HepG2 (cell line): ENCODE measurements at regions not wholly inside any gene's neighbourhood (a gene's known extent, or its start where the extent isn't known, plus 50 kb on each side); places are given as distances from the start of the nearest gene placed in this dataset.

Source experiments
- ATAC-seq: fragments of 200-7000 bp; cut with Tn5 transposase; 3 replicates; pipeline ENCODE4 v1.9.1; 2020; ENCODE audit warnings: mild to moderate bottlenecking, moderate library complexity
- BruUV-seq: library from RNA; stranded (reverse); fragments of 400-500 nt; replicated peaks from 2 replicates; lab custom pipeline; 2021; lab: Mats Ljungman, UMichigan
- CTCF ChIA-PET: fragments of 300-600 bp; formaldehyde crosslinking; extraction: SDS; loops from one replicate; lab custom pipeline; 2021; ENCODE audit warnings: low total read pairs, inconsistent platforms, low intra/inter-chr PET ratio; lab: Yijun Ruan, JAX
- POLR2A ChIA-PET: fragments of 350-600 bp; sonication (Branson Sonifier 250); formaldehyde crosslinking; loops from one replicate; lab custom pipeline; 2020; ENCODE audit warnings: antibody characterized with exemption, inconsistent platforms; lab: Yijun Ruan, JAX
- DNase-seq: peaks from one replicate; pipeline ENCODE4 v3.0.0-alpha.2; 2015; ENCODE audit warnings: low spot score
- FAIRE-seq: peaks from 3 replicates; lab custom pipeline; 2011; peaks lifted over from hg19 to GRCh38; lab: Jason Lieb, UNC
- H2AFZ ChIP-seq: one replicate; pipeline ENCODE4 v1.6.1; 2011; ENCODE audit warnings: low read length, inconsistent platforms
- H3K27ac ChIP-seq: fragments of 300-600 bp; 3 replicates; pipeline ENCODE4 v1.8.0; 2011; ENCODE audit warnings: mixed run types, mild to moderate bottlenecking, mixed read lengths, low read length, inconsistent platforms; ENCODE audit not compliant: insufficient read depth; ENCODE audit errors: extremely low read length
- H3K27me3 ChIP-seq, 2 experiments: fragments of 200-600 bp in 1 of 2; 2 replicates in 1 of 2; 3 replicates in 1 of 2; pipeline versions ENCODE4 v1.6.0 to v1.8.0; 2011; ENCODE audit warnings: low read length in 2 of 2, mild to moderate bottlenecking in 2 of 2, moderate library complexity in 2 of 2, inconsistent platforms in 1 of 2; ENCODE audit not compliant: insufficient read depth in 2 of 2, control insufficient read depth in 1 of 2
- H3K36me3 ChIP-seq, 2 experiments: fragments of 200-600 bp in 1 of 2; replicated peaks in 1 of 2; 2 replicates in 1 of 2; 3 replicates in 1 of 2; pipeline versions ENCODE4 v1.5.1 to v1.8.0; 2011; ENCODE audit warnings: low read length in 2 of 2, inconsistent platforms in 1 of 2; ENCODE audit not compliant: insufficient read depth in 2 of 2, control insufficient read depth in 1 of 2
- H3K4me1 ChIP-seq: 2 replicates; pipeline ENCODE4 v1.5.1; 2012; ENCODE audit warnings: low read length, inconsistent platforms; ENCODE audit not compliant: insufficient read depth
- H3K4me2 ChIP-seq: 2 replicates; pipeline ENCODE4 v1.6.0; 2011; ENCODE audit warnings: low read depth, low read length, inconsistent platforms
- H3K4me3 ChIP-seq, 3 experiments: fragments of 200-600 bp in 1 of 3; sonication (generic), shearing (Covaris generic) in 1 of 3; replicated peaks in 1 of 3; 2 replicates each; pipeline ENCODE4 v1.5.1; 2011 to 2016; ENCODE audit warnings: low read length in 3 of 3, inconsistent platforms in 2 of 3, low read depth in 2 of 3, mild to moderate bottlenecking in 2 of 3, control low read depth in 1 of 3, mixed read lengths in 1 of 3; ENCODE audit not compliant: insufficient read depth in 1 of 3
- H3K79me2 ChIP-seq: one replicate; pipeline ENCODE4 v1.6.1; 2011; ENCODE audit warnings: low read length, inconsistent platforms; ENCODE audit not compliant: insufficient read depth
- H3K9ac ChIP-seq: 2 replicates; pipeline ENCODE4 v1.6.0; 2011; ENCODE audit warnings: mild to moderate bottlenecking, low read depth, low read length, inconsistent platforms; ENCODE audit not compliant: insufficient read depth
- H3K9me3 ChIP-seq: 2 replicates; pipeline ENCODE4 v1.5.1; 2012; ENCODE audit warnings: mild to moderate bottlenecking, low read length
- H4K20me1 ChIP-seq: 2 replicates; pipeline ENCODE4 v1.6.0; 2011; ENCODE audit warnings: inconsistent platforms, mild to moderate bottlenecking, low read length, moderate library complexity; ENCODE audit not compliant: insufficient read depth
- GTF3A ChIP-seq: sonication (generic); formaldehyde crosslinking; conservative IDR thresholded peaks from 2 replicates; pipeline ENCODE4 v1.4.0; 2020; ENCODE audit warnings: mild to moderate bottlenecking, missing genetic modification reagents
- NR2F6 ChIP-seq, 2 experiments: IDR thresholded peaks; 2 replicates each; pipeline ENCODE4 v1.6.1; 2016; ENCODE audit warnings: antibody characterized with exemption in 1 of 2, mild to moderate bottlenecking in 1 of 2
- NRL ChIP-seq: sonication (generic); formaldehyde crosslinking; IDR thresholded peaks from 2 replicates; pipeline ENCODE4 v1.5.0; 2020; ENCODE audit warnings: missing genetic modification reagents, mild to moderate bottlenecking, moderate library complexity, borderline replicate concordance
- PTBP1 ChIP-seq: fragments of 200-400 bp; formaldehyde crosslinking; IDR thresholded peaks from 2 replicates; pipeline ENCODE4 v1.6.1; 2018; ENCODE audit warnings: low read length, low read depth; ENCODE audit not compliant: poor library complexity, severe bottlenecking
- SRSF9 ChIP-seq: fragments of 200-400 bp; formaldehyde crosslinking; IDR thresholded peaks from 2 replicates; pipeline ENCODE4 v1.6.1; 2018; ENCODE audit warnings: borderline replicate concordance, mild to moderate bottlenecking, low read depth, low read length; ENCODE audit not compliant: insufficient read depth, poor library complexity, severe bottlenecking
- ZNF232 ChIP-seq: sonication (generic); formaldehyde crosslinking; IDR thresholded peaks from 2 replicates; pipeline ENCODE4 v1.4.0; 2020; ENCODE audit warnings: missing genetic modification reagents, borderline replicate concordance
- ZNF777 ChIP-seq: sonication (generic); formaldehyde crosslinking; IDR thresholded peaks from 2 replicates; pipeline ENCODE4 v1.4.0; 2020; ENCODE audit warnings: missing genetic modification reagents
- ZNF780A ChIP-seq: sonication (generic); formaldehyde crosslinking; IDR thresholded peaks from 2 replicates; pipeline ENCODE4 v1.8.0; 2022; ENCODE audit warnings: mild to moderate bottlenecking, missing genetic modification reagents, moderate library complexity
- WGBS: methylation state at CpG from one replicate; pipeline ENCODE4 v1.1.6; 2017; ENCODE audit warnings: low lambda C conversion rate; 5-methylcytosine and 5-hydroxymethylcytosine counted together
- in situ Hi-C: cut with HindIII; loops from 2 replicates; pipeline ENCODE4 v1.10.0; 2017; ENCODE audit warnings: low pct_unique_long_range_greater_than_20kb; ENCODE audit not compliant: extremely low pct_ligation_motif_present
- intact Hi-C: fragments of 100-400 bp; cut with micrococcal nuclease; formaldehyde crosslinking; loops from one replicate; pipeline ENCODE4 v1.10.0; 2022; ENCODE audit not compliant: unreplicated experiment
- TF ChIP-seq, protein P1 (sequence below): sonication (generic); formaldehyde crosslinking; IDR thresholded peaks from 2 replicates; pipeline ENCODE4 v1.8.0; 2022; ENCODE audit warnings: mild to moderate bottlenecking, missing genetic modification reagents; ENCODE audit not compliant: insufficient replicate concordance
- TF ChIP-seq, protein P2 (sequence below): sonication (generic); formaldehyde crosslinking; IDR thresholded peaks from 2 replicates; pipeline ENCODE4 v1.4.0; 2020; ENCODE audit warnings: missing genetic modification reagents, borderline replicate concordance
- TF ChIP-seq, protein P3 (sequence below): sonication (generic); formaldehyde crosslinking; conservative IDR thresholded peaks from 2 replicates; pipeline ENCODE4 v1.8.0; 2022; ENCODE audit warnings: low read depth, missing genetic modification reagents

GRCh38 chr9:120286530-120286929 is 293.4 kb downstream of the CDK5RAP2 start:
- Histone ChIP-seq H2AFZ (no peak overlapping the region), H3K9ac (no peak overlapping the region), H3K79me2 (no peaks in the 10 kb centered on the region), H3K4me2 (no peak overlapping the region), H3K4me3 (no peak overlapping the region), H3K36me3 (no peaks in the 10 kb centered on the region), H3K4me1 (no peaks in the 10 kb centered on the region), H3K27ac (no peak overlapping the region), H3K27me3 (no peaks in the 10 kb centered on the region), H3K9me3 (no peaks in the 10 kb centered on the region), H4K20me1 (no peaks in the 10 kb centered on the region)
- WGBS: 0% methylated on average over 1 of the region's 3 CpGs
- ATAC-seq: no peak
- TF ChIP-seq GTF3A (CRISPR knock-in tag) (no peak), NR2F6 (IDR thresholded peaks at IDR 0.05) (no peak), NR2F6 (CRISPR knock-in tag; IDR thresholded peaks at IDR 0.05) (no peak)
- TF ChIP-seq, protein P1, sequence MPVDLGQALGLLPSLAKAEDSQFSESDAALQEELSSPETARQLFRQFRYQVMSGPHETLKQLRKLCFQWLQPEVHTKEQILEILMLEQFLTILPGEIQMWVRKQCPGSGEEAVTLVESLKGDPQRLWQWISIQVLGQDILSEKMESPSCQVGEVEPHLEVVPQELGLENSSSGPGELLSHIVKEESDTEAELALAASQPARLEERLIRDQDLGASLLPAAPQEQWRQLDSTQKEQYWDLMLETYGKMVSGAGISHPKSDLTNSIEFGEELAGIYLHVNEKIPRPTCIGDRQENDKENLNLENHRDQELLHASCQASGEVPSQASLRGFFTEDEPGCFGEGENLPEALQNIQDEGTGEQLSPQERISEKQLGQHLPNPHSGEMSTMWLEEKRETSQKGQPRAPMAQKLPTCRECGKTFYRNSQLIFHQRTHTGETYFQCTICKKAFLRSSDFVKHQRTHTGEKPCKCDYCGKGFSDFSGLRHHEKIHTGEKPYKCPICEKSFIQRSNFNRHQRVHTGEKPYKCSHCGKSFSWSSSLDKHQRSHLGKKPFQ (CRISPR knock-in tag): no peak
- ChIA-PET POLR2A (no interaction called here), CTCF (no interaction called here)
- no peak for FAIRE-seq
- intact Hi-C loops (no loop called here), in situ Hi-C loops (no loop called here)
- DNase-seq: no peak
- BruUV-seq: no TSS peak

GRCh38 chr9:120284821-120285220 is 295.1 kb downstream of the CDK5RAP2 start:
- H3K4me3 ChIP-seq: no peak overlapping the region
- CTCF ChIA-PET: no interaction called here
- no peaks in the 10 kb centered on the region for H3K4me1 ChIP-seq
- H3K27me3 ChIP-seq: no peaks in the 10 kb centered on the region
- FAIRE-seq (no peak), DNase-seq (no peak), ATAC-seq (no peak)
- H3K4me2 ChIP-seq: no peak overlapping the region
- H3K36me3 ChIP-seq: no peaks in the 10 kb centered on the region
- WGBS: 7% methylated on average over 2 of the region's 2 CpGs
- no TSS peak for BruUV-seq
- POLR2A ChIA-PET: no interaction called here
- H3K79me2 ChIP-seq: no peaks in the 10 kb centered on the region
- no peak overlapping the region for H3K27ac ChIP-seq
- H3K9ac ChIP-seq: no peak overlapping the region
- intact Hi-C loops (no loop called here), in situ Hi-C loops (no loop called here)
- H3K9me3 ChIP-seq: no peaks in the 10 kb centered on the region
- no peaks in the 10 kb centered on the region for H4K20me1 ChIP-seq
- H2AFZ ChIP-seq: no peak overlapping the region
- no peak for TF ChIP-seq ZNF232
- TF ChIP-seq, protein P2, sequence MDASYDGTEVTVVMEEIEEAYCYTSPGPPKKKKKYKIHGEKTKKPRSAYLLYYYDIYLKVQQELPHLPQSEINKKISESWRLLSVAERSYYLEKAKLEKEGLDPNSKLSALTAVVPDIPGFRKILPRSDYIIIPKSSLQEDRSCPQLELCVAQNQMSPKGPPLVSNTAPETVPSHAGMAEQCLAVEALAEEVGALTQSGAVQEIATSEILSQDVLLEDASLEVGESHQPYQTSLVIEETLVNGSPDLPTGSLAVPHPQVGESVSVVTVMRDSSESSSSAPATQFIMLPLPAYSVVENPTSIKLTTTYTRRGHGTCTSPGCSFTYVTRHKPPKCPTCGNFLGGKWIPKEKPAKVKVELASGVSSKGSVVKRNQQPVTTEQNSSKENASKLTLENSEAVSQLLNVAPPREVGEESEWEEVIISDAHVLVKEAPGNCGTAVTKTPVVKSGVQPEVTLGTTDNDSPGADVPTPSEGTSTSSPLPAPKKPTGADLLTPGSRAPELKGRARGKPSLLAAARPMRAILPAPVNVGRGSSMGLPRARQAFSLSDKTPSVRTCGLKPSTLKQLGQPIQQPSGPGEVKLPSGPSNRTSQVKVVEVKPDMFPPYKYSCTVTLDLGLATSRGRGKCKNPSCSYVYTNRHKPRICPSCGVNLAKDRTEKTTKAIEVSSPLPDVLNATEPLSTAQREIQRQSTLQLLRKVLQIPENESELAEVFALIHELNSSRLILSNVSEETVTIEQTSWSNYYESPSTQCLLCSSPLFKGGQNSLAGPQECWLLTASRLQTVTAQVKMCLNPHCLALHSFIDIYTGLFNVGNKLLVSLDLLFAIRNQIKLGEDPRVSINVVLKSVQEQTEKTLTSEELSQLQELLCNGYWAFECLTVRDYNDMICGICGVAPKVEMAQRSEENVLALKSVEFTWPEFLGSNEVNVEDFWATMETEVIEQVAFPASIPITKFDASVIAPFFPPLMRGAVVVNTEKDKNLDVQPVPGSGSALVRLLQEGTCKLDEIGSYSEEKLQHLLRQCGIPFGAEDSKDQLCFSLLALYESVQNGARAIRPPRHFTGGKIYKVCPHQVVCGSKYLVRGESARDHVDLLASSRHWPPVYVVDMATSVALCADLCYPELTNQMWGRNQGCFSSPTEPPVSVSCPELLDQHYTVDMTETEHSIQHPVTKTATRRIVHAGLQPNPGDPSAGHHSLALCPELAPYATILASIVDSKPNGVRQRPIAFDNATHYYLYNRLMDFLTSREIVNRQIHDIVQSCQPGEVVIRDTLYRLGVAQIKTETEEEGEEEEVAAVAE (CRISPR knock-in tag): no peak
- no peak for TF ChIP-seq ZNF780A
- TF ChIP-seq NRL (CRISPR knock-in tag): no peak
- no peak for TF ChIP-seq PTBP1
- TF ChIP-seq, protein P3, sequence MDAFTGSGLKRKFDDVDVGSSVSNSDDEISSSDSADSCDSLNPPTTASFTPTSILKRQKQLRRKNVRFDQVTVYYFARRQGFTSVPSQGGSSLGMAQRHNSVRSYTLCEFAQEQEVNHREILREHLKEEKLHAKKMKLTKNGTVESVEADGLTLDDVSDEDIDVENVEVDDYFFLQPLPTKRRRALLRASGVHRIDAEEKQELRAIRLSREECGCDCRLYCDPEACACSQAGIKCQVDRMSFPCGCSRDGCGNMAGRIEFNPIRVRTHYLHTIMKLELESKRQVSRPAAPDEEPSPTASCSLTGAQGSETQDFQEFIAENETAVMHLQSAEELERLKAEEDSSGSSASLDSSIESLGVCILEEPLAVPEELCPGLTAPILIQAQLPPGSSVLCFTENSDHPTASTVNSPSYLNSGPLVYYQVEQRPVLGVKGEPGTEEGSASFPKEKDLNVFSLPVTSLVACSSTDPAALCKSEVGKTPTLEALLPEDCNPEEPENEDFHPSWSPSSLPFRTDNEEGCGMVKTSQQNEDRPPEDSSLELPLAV (CRISPR knock-in tag): no peak
- TF ChIP-seq ZNF777 (CRISPR knock-in tag): no peak
- no peak for TF ChIP-seq SRSF9
